ENCODE measurements at regions not wholly inside any gene's neighbourhood (a gene's known extent, or its start where the extent isn't known, plus 50 kb on each side); places are given as distances from the start of the nearest gene placed in this dataset.

DNA sequence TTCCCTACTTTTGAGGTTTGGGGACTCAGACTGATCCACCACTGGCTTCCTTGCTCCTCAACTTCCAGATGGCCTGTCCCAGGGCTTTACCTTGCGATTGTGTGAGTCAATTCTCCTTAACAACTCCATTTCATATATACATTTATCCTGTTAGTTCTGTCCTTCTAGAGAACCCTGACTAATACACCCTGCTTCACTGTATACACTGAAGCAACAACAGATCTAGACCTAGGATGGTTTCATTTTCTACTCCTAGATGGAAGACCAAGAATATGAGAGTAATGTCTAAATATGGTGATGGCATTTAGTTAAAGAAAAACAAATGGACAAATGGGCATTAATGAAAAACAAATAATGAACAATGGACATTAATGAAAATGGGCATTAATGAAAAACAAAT is 225.6 kb downstream of the LMBRD1 start:
- no peak for TF ChIP-seq POLR2AphosphoS5 (IDR thresholded peaks at IDR 0.05; ENCODE audit: low read depth, low read length)
- TF ChIP-seq, protein P1, sequence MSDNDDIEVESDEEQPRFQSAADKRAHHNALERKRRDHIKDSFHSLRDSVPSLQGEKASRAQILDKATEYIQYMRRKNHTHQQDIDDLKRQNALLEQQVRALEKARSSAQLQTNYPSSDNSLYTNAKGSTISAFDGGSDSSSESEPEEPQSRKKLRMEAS (IDR thresholded peaks at IDR 0.05; ENCODE audit: low read depth) = no peak
- TF ChIP-seq, protein P2, sequence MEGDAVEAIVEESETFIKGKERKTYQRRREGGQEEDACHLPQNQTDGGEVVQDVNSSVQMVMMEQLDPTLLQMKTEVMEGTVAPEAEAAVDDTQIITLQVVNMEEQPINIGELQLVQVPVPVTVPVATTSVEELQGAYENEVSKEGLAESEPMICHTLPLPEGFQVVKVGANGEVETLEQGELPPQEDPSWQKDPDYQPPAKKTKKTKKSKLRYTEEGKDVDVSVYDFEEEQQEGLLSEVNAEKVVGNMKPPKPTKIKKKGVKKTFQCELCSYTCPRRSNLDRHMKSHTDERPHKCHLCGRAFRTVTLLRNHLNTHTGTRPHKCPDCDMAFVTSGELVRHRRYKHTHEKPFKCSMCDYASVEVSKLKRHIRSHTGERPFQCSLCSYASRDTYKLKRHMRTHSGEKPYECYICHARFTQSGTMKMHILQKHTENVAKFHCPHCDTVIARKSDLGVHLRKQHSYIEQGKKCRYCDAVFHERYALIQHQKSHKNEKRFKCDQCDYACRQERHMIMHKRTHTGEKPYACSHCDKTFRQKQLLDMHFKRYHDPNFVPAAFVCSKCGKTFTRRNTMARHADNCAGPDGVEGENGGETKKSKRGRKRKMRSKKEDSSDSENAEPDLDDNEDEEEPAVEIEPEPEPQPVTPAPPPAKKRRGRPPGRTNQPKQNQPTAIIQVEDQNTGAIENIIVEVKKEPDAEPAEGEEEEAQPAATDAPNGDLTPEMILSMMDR (IDR thresholded peaks at IDR 0.05) = no peak
- TF ChIP-seq JUND (IDR thresholded peaks at IDR 0.05) = no peak
- no peak for TF ChIP-seq RAD21 (IDR thresholded peaks at IDR 0.05; ENCODE audit: low read length)
- TF ChIP-seq EZH2phosphoT487 (IDR thresholded peaks at IDR 0.05; ENCODE audit: borderline replicate concordance, low read depth) = no peak
- no peak for TF ChIP-seq MXI1 (IDR thresholded peaks at IDR 0.05; ENCODE audit: low read depth, low read length)
- TF ChIP-seq TEAD4 (IDR thresholded peaks at IDR 0.05; ENCODE audit: borderline replicate concordance, insufficient read depth) = no peak
- TF ChIP-seq FOXJ3 (CRISPR knock-in tag; IDR thresholded peaks at IDR 0.05) = no peak
- TF ChIP-seq TAF1 (IDR thresholded peaks at IDR 0.05; ENCODE audit: borderline replicate concordance, low read depth, low read length) = no peak
- TF ChIP-seq RFX5 (IDR thresholded peaks at IDR 0.05; ENCODE audit: low read length) = no peak
- TF ChIP-seq EP300 (IDR thresholded peaks at IDR 0.05; ENCODE audit: borderline replicate concordance in 1 of 2, low read depth in 1 of 2, low read length in 1 of 2) = no peak
- no peak for TF ChIP-seq NRF1 (IDR thresholded peaks at IDR 0.05; ENCODE audit: low read depth, low read length)
